A549 (cell line): ENCODE measurements at regions not wholly inside any gene's neighbourhood (a gene's known extent, or its start where the extent isn't known, plus 50 kb on each side); places are given as distances from the start of the nearest gene placed in this dataset.

ENCODE experiments used
- ATAC-seq, 2 experiments: fragments of 200-7000 bp in 1 of 2; fragments of >200 bp in 1 of 2; cut with Nextera tagmentation in 1 of 2; cut with Tn5 transposase in 1 of 2; 3 replicates each; pipeline versions ENCODE4 v1.8.0 to v1.9.1; 2018 to 2020; ENCODE audit warnings: mild to moderate bottlenecking in 1 of 2, moderate library complexity in 1 of 2
- CTCF ChIA-PET: fragments of 300-600 bp; sonication (Branson Sonifier 250); formaldehyde crosslinking; extraction: SDS; loops from one replicate; lab custom pipeline; 2021; ENCODE audit warnings: antibody characterized with exemption, inconsistent platforms; lab: Yijun Ruan, JAX
- POLR2A ChIA-PET: fragments of 350-600 bp; formaldehyde crosslinking; extraction: SDS; loops from one replicate; lab custom pipeline; 2021; ENCODE audit warnings: antibody characterized with exemption, inconsistent platforms; lab: Yijun Ruan, JAX
- DNase-seq, 2 experiments: peaks; one replicate each; pipeline versions ENCODE4 v3.0.0 to v3.0.0-alpha.2; 2011 to 2016; ENCODE audit warnings: low read depth in 1 of 2, low spot score in 1 of 2
- FAIRE-seq: peaks from 2 replicates; lab custom pipeline; 2011; peaks lifted over from hg19 to GRCh38; lab: Jason Lieb, UNC
- H3K27ac ChIP-seq, 2 experiments: fragments of >200 bp; sonication (Bioruptor Twin); formaldehyde crosslinking; 3 replicates each; pipeline ENCODE4 v1.5.1; 2016 to 2017
- H3K4me1 ChIP-seq: fragments of >200 bp; sonication (Bioruptor Twin); formaldehyde crosslinking; 3 replicates; pipeline ENCODE4 v1.6.1; 2016
- H3K4me2 ChIP-seq: fragments of >200 bp; sonication (Bioruptor Twin); formaldehyde crosslinking; 3 replicates; pipeline ENCODE4 v1.6.1; 2016
- H3K4me3 ChIP-seq: fragments of >200 bp; sonication (Bioruptor Twin); formaldehyde crosslinking; 3 replicates; pipeline ENCODE4 v1.5.1; 2016
- H3K9me3 ChIP-seq: fragments of >200 bp; sonication (Bioruptor Twin); formaldehyde crosslinking; 3 replicates; pipeline ENCODE4 v1.6.1; 2016
- BHLHE40 ChIP-seq: IDR thresholded peaks from 2 replicates; pipeline ENCODE4 v1.6.1; 2012; ENCODE audit warnings: low read depth, low read length, inconsistent platforms
- E2F6 ChIP-seq: IDR thresholded peaks from 2 replicates; pipeline ENCODE4 v1.6.1; 2012; ENCODE audit warnings: low read depth, borderline replicate concordance
- FOSB ChIP-seq: fragments of 250-450 bp; sonication (Bioruptor Pico); IDR thresholded peaks from 2 replicates; pipeline ENCODE4 v1.5.0; 2020; ENCODE audit warnings: mild to moderate bottlenecking, moderate library complexity
- FOXS1 ChIP-seq: fragments of 250-450 bp; sonication (Bioruptor Pico); IDR thresholded peaks from 2 replicates; pipeline ENCODE4 v1.5.0; 2020; ENCODE audit warnings: mild to moderate bottlenecking, moderate library complexity
- GATA3 ChIP-seq: IDR thresholded peaks from 2 replicates; pipeline ENCODE4 v1.6.1; 2012; ENCODE audit warnings: borderline replicate concordance
- HES2 ChIP-seq: fragments of >200 bp; sonication (Bioruptor Twin); formaldehyde crosslinking; IDR thresholded peaks from 2 replicates; pipeline ENCODE4 v1.6.1; 2016
- HMGXB4 ChIP-seq: fragments of 250-450 bp; sonication (Bioruptor Pico); IDR thresholded peaks from 2 replicates; pipeline ENCODE4 v1.5.0; 2021; ENCODE audit warnings: mild to moderate bottlenecking, moderate library complexity, borderline replicate concordance
- JUN ChIP-seq, 2 experiments: fragments of >200 bp; sonication (Bioruptor Twin); formaldehyde crosslinking; IDR thresholded peaks; 2 replicates in 1 of 2; 3 replicates in 1 of 2; pipeline ENCODE4 v1.6.1; 2016 to 2017
- JUNB ChIP-seq: fragments of >200 bp; sonication (Bioruptor Twin); formaldehyde crosslinking; IDR thresholded peaks from 2 replicates; pipeline ENCODE4 v1.6.1; 2016
- KDM1A ChIP-seq: fragments of 200-600 bp; sonication (generic); IDR thresholded peaks from 2 replicates; pipeline ENCODE4 v1.6.1; 2016; ENCODE audit warnings: low read depth, mild to moderate bottlenecking
- MAX ChIP-seq: IDR thresholded peaks from 2 replicates; pipeline ENCODE4 v1.6.1; 2012
- MYC ChIP-seq: IDR thresholded peaks from 2 replicates; pipeline ENCODE4 v1.6.1; 2012; ENCODE audit warnings: mild to moderate bottlenecking, inconsistent platforms, low read length, improper control_type of control experiment, borderline replicate concordance
- NFE2L2 ChIP-seq: fragments of 150-350 bp; conservative IDR thresholded peaks from 2 replicates; pipeline ENCODE4 v1.6.1; 2014; ENCODE audit warnings: low read length
- NR3C1 ChIP-seq: fragments of >200 bp; sonication (Bioruptor Twin); formaldehyde crosslinking; IDR thresholded peaks from 3 replicates; pipeline ENCODE4 v1.6.1; 2017
- PHF8 ChIP-seq: fragments of 200-600 bp; sonication (generic); IDR thresholded peaks from 2 replicates; pipeline ENCODE4 v1.6.1; 2016; ENCODE audit warnings: low read depth, mild to moderate bottlenecking, antibody characterized with exemption, moderate library complexity, borderline replicate concordance
- POLR2A ChIP-seq: IDR thresholded peaks from 2 replicates; pipeline ENCODE4 v1.6.1; 2012; ENCODE audit warnings: mild to moderate bottlenecking, low read length
- POLR2AphosphoS2 ChIP-seq: conservative IDR thresholded peaks from 2 replicates; pipeline ENCODE4 v1.6.1; 2012; ENCODE audit warnings: low read length, improper control_type of control experiment, inconsistent platforms
- RFX5 ChIP-seq: fragments of 450-650 bp; IDR thresholded peaks from 2 replicates; pipeline ENCODE4 v1.7.1; 2014; ENCODE audit warnings: antibody characterized with exemption, mild to moderate bottlenecking, moderate library complexity
- RNF2 ChIP-seq: fragments of 200-600 bp; sonication (generic); IDR thresholded peaks from 2 replicates; pipeline ENCODE4 v1.6.1; 2016; ENCODE audit warnings: low read depth, mild to moderate bottlenecking, antibody characterized with exemption, moderate library complexity, borderline replicate concordance
- SREBF2 ChIP-seq: fragments of 450-650 bp; IDR thresholded peaks from 2 replicates; pipeline ENCODE4 v1.6.1; 2014; ENCODE audit warnings: mild to moderate bottlenecking, moderate library complexity
- TP53 ChIP-seq: fragments of 250-450 bp; sonication (Bioruptor Pico); IDR thresholded peaks from 2 replicates; pipeline ENCODE4 v1.5.0; 2021; ENCODE audit warnings: mild to moderate bottlenecking, moderate library complexity
- ZC3H11A ChIP-seq: fragments of 450-650 bp; IDR thresholded peaks from 2 replicates; pipeline ENCODE4 v1.6.1; 2014; ENCODE audit warnings: antibody characterized with exemption, mild to moderate bottlenecking
- ZFP36 ChIP-seq: fragments of 450-650 bp; IDR thresholded peaks from 2 replicates; pipeline ENCODE4 v1.6.1; 2014; ENCODE audit warnings: borderline replicate concordance; ENCODE audit not compliant: partially characterized antibody
- ZSCAN20 ChIP-seq: fragments of 250-450 bp; sonication (Bioruptor Pico); IDR thresholded peaks from 2 replicates; pipeline ENCODE4 v1.8.0; 2022; ENCODE audit warnings: mild to moderate bottlenecking, moderate library complexity
- whole genome bisulfite sequencing: methylation state at CpG from one replicate; pipeline ENCODE4 v1.1.6; 2017; ENCODE audit errors: missing lambda C conversion rate; 5-methylcytosine and 5-hydroxymethylcytosine counted together
- TF ChIP-seq, protein P1 (sequence below): fragments of 250-450 bp; sonication (Bioruptor Pico); IDR thresholded peaks from 2 replicates; pipeline ENCODE4 v1.5.0; 2020; ENCODE audit warnings: low read depth, mild to moderate bottlenecking, moderate library complexity
- TF ChIP-seq, protein P2 (sequence below): fragments of >200 bp; sonication (Bioruptor Twin); formaldehyde crosslinking; IDR thresholded peaks from 3 replicates; pipeline ENCODE4 v1.5.1; 2016

DNA sequence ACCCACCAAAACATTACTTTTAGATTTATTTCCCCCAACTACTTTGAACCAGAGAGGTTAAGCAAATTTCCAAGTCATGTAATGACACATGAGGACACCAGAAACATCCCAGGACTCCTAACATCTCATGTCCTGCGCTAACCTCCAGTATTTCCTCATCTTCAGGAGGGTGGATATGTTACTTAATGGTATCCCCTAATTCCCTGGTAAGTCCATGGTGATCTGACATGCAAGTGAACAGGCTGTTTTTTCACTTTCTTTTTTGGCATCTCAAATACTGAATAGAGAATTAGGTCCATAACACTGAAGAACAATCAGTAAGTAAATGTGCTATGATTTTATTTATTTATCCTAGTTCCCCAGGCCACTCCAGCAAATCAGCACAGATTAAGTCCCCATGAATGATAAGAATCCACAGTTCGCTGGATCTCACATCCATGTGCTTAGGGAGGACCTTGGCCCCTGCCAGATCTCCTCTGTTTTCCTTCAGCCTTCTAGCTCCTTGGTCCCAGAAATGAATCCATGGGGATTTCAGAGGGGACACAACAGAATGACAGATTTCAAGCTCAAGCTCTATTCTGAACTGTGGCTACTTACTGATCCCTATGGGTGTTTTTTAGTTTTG is 334.6 kb downstream of the CDC5L start:
- Histone ChIP-seq H3K27ac (no peak overlapping the region), H3K4me3 (no peak overlapping the region), H3K9me3 (no peaks in the 10 kb centered on the region), H3K4me1 (no peaks in the 10 kb centered on the region), H3K4me2 (no peak overlapping the region)
- 48% methylated on average over 2 of the region's 2 CpGs for WGBS
- CTCF ChIA-PET: no interaction called here
- DNase-seq: no peak
- no peak for FAIRE-seq
- POLR2A ChIA-PET: no interaction called here
- TF ChIP-seq NR3C1 (no peak), KDM1A (no peak), POLR2AphosphoS2 (no peak), PHF8 (no peak), POLR2A (no peak), BHLHE40 (no peak), RNF2 (no peak), ZC3H11A (no peak), ZSCAN20 (no peak), NFE2L2 (no peak), ZFP36 (no peak), GATA3 (no peak), MYC (no peak)
- TF ChIP-seq, protein P1, sequence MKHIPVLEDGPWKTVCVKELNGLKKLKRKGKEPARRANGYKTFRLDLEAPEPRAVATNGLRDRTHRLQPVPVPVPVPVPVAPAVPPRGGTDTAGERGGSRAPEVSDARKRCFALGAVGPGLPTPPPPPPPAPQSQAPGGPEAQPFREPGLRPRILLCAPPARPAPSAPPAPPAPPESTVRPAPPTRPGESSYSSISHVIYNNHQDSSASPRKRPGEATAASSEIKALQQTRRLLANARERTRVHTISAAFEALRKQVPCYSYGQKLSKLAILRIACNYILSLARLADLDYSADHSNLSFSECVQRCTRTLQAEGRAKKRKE: no peak
- TF ChIP-seq, protein P2, sequence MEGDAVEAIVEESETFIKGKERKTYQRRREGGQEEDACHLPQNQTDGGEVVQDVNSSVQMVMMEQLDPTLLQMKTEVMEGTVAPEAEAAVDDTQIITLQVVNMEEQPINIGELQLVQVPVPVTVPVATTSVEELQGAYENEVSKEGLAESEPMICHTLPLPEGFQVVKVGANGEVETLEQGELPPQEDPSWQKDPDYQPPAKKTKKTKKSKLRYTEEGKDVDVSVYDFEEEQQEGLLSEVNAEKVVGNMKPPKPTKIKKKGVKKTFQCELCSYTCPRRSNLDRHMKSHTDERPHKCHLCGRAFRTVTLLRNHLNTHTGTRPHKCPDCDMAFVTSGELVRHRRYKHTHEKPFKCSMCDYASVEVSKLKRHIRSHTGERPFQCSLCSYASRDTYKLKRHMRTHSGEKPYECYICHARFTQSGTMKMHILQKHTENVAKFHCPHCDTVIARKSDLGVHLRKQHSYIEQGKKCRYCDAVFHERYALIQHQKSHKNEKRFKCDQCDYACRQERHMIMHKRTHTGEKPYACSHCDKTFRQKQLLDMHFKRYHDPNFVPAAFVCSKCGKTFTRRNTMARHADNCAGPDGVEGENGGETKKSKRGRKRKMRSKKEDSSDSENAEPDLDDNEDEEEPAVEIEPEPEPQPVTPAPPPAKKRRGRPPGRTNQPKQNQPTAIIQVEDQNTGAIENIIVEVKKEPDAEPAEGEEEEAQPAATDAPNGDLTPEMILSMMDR: no peak
- no peak for ATAC-seq

GRCh38 chr6:44722736-44723135 is 335.2 kb downstream of the CDC5L start:
- ChIA-PET POLR2A (no interaction called here), CTCF (no interaction called here)
- DNase-seq (no peak), ATAC-seq (no peak), FAIRE-seq (no peak)
- no peaks in the 10 kb centered on the region for H3K4me1 ChIP-seq
- no peaks in the 10 kb centered on the region for H3K9me3 ChIP-seq
- H3K4me3 ChIP-seq: no peak overlapping the region
- whole genome bisulfite sequencing: 63% methylated on average over 1 of the region's 1 CpG
- H3K4me2 ChIP-seq: no peak overlapping the region
- no peak overlapping the region for H3K27ac ChIP-seq
- TF ChIP-seq NR3C1 (no peak), HMGXB4 (CRISPR knock-in tag) (no peak), HES2 (no peak), POLR2AphosphoS2 (no peak)
- TF ChIP-seq, all 56 proteins: peak for 0

DNA sequence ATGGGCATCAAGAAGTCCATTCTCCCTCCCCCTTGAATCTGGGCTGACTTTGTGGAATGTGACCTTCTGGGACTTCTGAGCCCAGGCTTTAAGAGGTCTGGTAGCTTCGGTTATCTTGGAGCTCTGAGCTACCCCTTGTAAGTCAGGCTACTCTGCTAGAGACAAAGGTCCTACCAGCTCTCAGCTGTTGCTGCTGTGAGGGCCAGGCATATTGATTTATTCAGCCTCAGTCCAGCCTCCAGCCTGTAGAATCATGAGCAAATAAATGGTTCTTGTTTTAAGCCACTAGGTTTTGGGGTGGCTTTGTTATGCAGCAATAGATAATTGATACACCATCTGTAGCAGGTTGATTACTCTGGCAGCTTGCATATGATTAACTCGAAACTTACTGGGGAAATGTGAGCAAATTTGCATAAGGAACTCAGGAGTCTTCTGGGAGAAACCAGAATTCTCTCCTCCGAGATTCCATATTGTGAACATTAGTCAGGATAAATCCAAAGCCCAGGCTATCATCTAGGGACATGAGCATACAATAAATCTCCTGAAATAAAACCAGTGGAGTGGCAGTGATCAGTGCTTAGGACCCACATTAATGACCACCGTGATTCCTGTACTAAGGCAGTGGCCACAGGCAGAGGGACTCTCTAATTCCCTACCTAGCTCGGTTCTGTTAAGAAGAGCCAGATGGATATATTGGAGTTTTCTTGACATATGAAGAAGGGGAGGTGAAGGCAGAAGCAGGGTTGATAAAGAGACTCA is 336.1 kb downstream of the CDC5L start:
- ATAC-seq (no peak), FAIRE-seq (no peak), DNase-seq (no peak)
- H3K27ac ChIP-seq: no peak overlapping the region
- ChIA-PET POLR2A (no interaction called here), CTCF (no interaction called here)
- no peak overlapping the region for H3K4me2 ChIP-seq
- H3K4me1 ChIP-seq: no peaks in the 10 kb centered on the region
- no peaks in the 10 kb centered on the region for H3K9me3 ChIP-seq
- 20% methylated on average over 5 of the region's 5 CpGs for WGBS
- no peak overlapping the region for H3K4me3 ChIP-seq
- TF ChIP-seq TP53 (CRISPR knock-in tag) (no peak), JUNB (no peak), KDM1A (no peak), ZSCAN20 (no peak), SREBF2 (no peak), FOSB (CRISPR knock-in tag) (no peak), MAX (no peak), RFX5 (no peak), FOXS1 (CRISPR knock-in tag) (no peak), JUN (IDR thresholded peaks at IDR 0.05) (no peak), E2F6 (no peak)
